SK-N-SH (cell line): ENCODE measurements at regions not wholly inside any gene's neighbourhood (a gene's known extent, or its start where the extent isn't known, plus 50 kb on each side); places are given as distances from the start of the nearest gene placed in this dataset.

Experiments used
- CTCF ChIA-PET: fragments of 300-600, 350-600 bp; formaldehyde crosslinking; extraction: SDS; loops from one replicate; lab custom pipeline; 2021; lab: Yijun Ruan, JAX
- POLR2A ChIA-PET: fragments of 350-600 bp; sonication (Branson Sonifier 250); formaldehyde crosslinking; extraction: SDS; loops from one replicate; lab custom pipeline; 2020; ENCODE audit warnings: antibody characterized with exemption, inconsistent platforms; lab: Yijun Ruan, JAX
- DNase-seq: peaks from one replicate; pipeline ENCODE4 v3.0.0; 2012
- H2AFZ ChIP-seq: fragments of 200-600 bp; sonication (generic); 2 replicates; pipeline ENCODE4 v1.8.1; 2016; ENCODE audit warnings: antibody characterized with exemption, mild to moderate bottlenecking, low read depth
- H3F3A ChIP-seq: fragments of 200-600 bp; sonication (generic); replicated peaks from 2 replicates; pipeline ENCODE3; 2016; ENCODE audit warnings: antibody characterized with exemption, mild to moderate bottlenecking; ENCODE audit not compliant: insufficient read depth
- H3K27ac ChIP-seq, 2 experiments: fragments of 200-500 bp in 1 of 2; fragments of 200-600 bp in 1 of 2; sonication (Bioruptor generic) in 1 of 2; sonication (generic), shearing (Covaris generic) in 1 of 2; 2 replicates each; pipeline versions ENCODE4 v1.5.1 to v1.6.1; 2014 to 2016; ENCODE audit warnings: low read depth in 2 of 2, inconsistent platforms in 1 of 2, low read length in 1 of 2, mild to moderate bottlenecking in 1 of 2, mixed read lengths in 1 of 2
- H3K27me3 ChIP-seq: fragments of 200-600 bp; sonication (generic), shearing (Covaris generic); 2 replicates; pipeline ENCODE4 v1.6.1; 2016; ENCODE audit warnings: mixed run types; ENCODE audit not compliant: insufficient read depth
- H3K36me3 ChIP-seq, 2 experiments: fragments of 200-500 bp in 1 of 2; fragments of 200-600 bp in 1 of 2; sonication (Bioruptor generic) in 1 of 2; sonication (generic) in 1 of 2; replicated peaks in 1 of 2; 2 replicates each; pipeline versions ENCODE3 to v1.5.1; 2014 to 2016; ENCODE audit warnings: low read length in 1 of 2, mild to moderate bottlenecking in 1 of 2; ENCODE audit not compliant: insufficient read depth in 2 of 2, control insufficient read depth in 1 of 2
- H3K4me1 ChIP-seq, 2 experiments: fragments of 200-500 bp in 1 of 2; fragments of 200-600 bp in 1 of 2; sonication (Bioruptor generic) in 1 of 2; sonication (generic), shearing (Covaris generic) in 1 of 2; 2 replicates each; pipeline versions ENCODE4 v1.5.1 to v1.6.1; 2014 to 2016; ENCODE audit warnings: low read depth in 1 of 2, low read length in 1 of 2, mixed run types in 1 of 2; ENCODE audit not compliant: insufficient read depth in 2 of 2, control insufficient read depth in 1 of 2
- H3K4me2 ChIP-seq: fragments of 200-600 bp; sonication (generic), shearing (Covaris generic); 2 replicates; pipeline ENCODE4 v1.6.1; 2017; ENCODE audit warnings: mixed run types
- H3K4me3 ChIP-seq, 2 experiments: fragments of 200-500 bp in 1 of 2; fragments of 200-600 bp in 1 of 2; sonication (Bioruptor generic) in 1 of 2; sonication (generic), shearing (Covaris generic) in 1 of 2; 2 replicates each; pipeline versions ENCODE4 v1.5.1 to v1.8.1; 2014 to 2016; ENCODE audit warnings: low read depth in 2 of 2, inconsistent platforms in 1 of 2, low read length in 1 of 2, mild to moderate bottlenecking in 1 of 2, mixed read lengths in 1 of 2, moderate library complexity in 1 of 2
- H3K79me2 ChIP-seq: fragments of 200-600 bp; sonication (generic); 2 replicates; pipeline ENCODE4 v1.8.1; 2017; ENCODE audit warnings: mild to moderate bottlenecking; ENCODE audit not compliant: insufficient read depth
- H3K9ac ChIP-seq: fragments of 200-600 bp; sonication (generic); 2 replicates; pipeline ENCODE4 v1.6.1; 2017; ENCODE audit warnings: mixed run types
- H3K9me2 ChIP-seq: fragments of 200-600 bp; sonication (generic); 2 replicates; pipeline ENCODE4 v1.6.1; 2017; ENCODE audit warnings: mixed run types
- H3K9me3 ChIP-seq: fragments of 200-600 bp; sonication (generic); 2 replicates; pipeline ENCODE4 v1.6.1; 2017; ENCODE audit warnings: mixed run types, mild to moderate bottlenecking, moderate library complexity
- H4K20me1 ChIP-seq: fragments of 200-600 bp; sonication (generic); 2 replicates; pipeline ENCODE4 v1.6.1; 2017; ENCODE audit warnings: mild to moderate bottlenecking, mixed run types; ENCODE audit not compliant: insufficient read depth
- FOSL2 ChIP-seq: IDR thresholded peaks from 2 replicates; pipeline ENCODE4 v1.4.0; 2012; ENCODE audit warnings: low read depth, mild to moderate bottlenecking, moderate library complexity, borderline replicate concordance
- FOXJ3 ChIP-seq: sonication (generic); formaldehyde crosslinking; IDR thresholded peaks from 2 replicates; pipeline ENCODE4 v1.5.1; 2020; ENCODE audit warnings: mild to moderate bottlenecking, missing genetic modification reagents
- NFIC ChIP-seq: IDR thresholded peaks from 2 replicates; pipeline ENCODE4 v1.4.0; 2012; ENCODE audit warnings: borderline replicate concordance
- RXRA ChIP-seq: IDR thresholded peaks from 2 replicates; pipeline ENCODE4 v1.4.0; 2012; ENCODE audit warnings: low read depth, mild to moderate bottlenecking, borderline replicate concordance
- SIN3A ChIP-seq: IDR thresholded peaks from 2 replicates; pipeline ENCODE4 v1.6.1; 2012; ENCODE audit warnings: low read depth, mild to moderate bottlenecking, low read length, moderate library complexity, borderline replicate concordance
- WGBS: methylation state at CpG from one replicate; pipeline ENCODE4 v1.1.6; 2017; ENCODE audit warnings: low lambda C conversion rate; 5-methylcytosine and 5-hydroxymethylcytosine counted together
- TF ChIP-seq, protein P1 (sequence below): IDR thresholded peaks from 2 replicates; pipeline ENCODE4; 2012
- TF ChIP-seq, protein P2 (sequence below): IDR thresholded peaks from 2 replicates; pipeline ENCODE4 v1.4.0; 2012; ENCODE audit warnings: low read depth
- TF ChIP-seq, protein P3 (sequence below): IDR thresholded peaks from 2 replicates; pipeline ENCODE4 v1.6.1; 2012; ENCODE audit warnings: mild to moderate bottlenecking, low read depth, low read length, moderate library complexity
- TF ChIP-seq, protein P4 (sequence below): IDR thresholded peaks from 2 replicates; pipeline ENCODE4 v1.4.0; 2012; ENCODE audit warnings: low read depth, borderline replicate concordance

DNA sequence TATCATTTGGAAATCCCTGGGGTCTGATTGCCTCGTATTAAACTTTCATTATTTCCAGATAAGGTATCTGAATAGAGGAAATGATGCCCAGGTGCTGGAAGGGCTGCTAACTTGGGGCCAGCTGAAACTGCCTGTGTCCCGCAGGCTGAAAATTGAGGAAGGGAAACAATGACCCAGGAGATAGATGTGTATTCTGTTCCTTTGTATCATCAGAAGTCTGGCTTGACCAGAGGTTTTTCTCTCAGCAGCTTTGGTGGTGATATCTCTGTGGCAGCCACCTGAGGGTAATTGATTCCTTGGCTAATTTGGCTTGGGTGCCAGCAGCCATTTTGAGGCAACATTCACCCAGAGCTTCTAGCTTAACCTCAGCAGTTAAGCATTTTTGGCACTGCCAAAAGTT lies 90.0 kb upstream of the STT3B start:
- no peak overlapping the region for H3K4me3 ChIP-seq
- H3K27me3 ChIP-seq: no peaks in the 10 kb centered on the region
- H3K27ac ChIP-seq: no peak overlapping the region
- no peaks in the 10 kb centered on the region for H3K36me3 ChIP-seq
- H2AFZ ChIP-seq: no peak overlapping the region
- H3K9ac ChIP-seq: no peak overlapping the region
- no peak for TF ChIP-seq SIN3A
- TF ChIP-seq, protein P1, sequence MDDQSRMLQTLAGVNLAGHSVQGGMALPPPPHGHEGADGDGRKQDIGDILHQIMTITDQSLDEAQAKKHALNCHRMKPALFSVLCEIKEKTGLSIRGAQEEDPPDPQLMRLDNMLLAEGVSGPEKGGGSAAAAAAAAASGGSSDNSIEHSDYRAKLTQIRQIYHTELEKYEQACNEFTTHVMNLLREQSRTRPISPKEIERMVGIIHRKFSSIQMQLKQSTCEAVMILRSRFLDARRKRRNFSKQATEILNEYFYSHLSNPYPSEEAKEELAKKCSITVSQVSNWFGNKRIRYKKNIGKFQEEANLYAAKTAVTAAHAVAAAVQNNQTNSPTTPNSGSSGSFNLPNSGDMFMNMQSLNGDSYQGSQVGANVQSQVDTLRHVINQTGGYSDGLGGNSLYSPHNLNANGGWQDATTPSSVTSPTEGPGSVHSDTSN: no peak
- TF ChIP-seq, protein P2, sequence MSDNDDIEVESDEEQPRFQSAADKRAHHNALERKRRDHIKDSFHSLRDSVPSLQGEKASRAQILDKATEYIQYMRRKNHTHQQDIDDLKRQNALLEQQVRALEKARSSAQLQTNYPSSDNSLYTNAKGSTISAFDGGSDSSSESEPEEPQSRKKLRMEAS: no peak
- TF ChIP-seq RXRA: no peak
- TF ChIP-seq FOSL2: no peak
- no peak for TF ChIP-seq NFIC
- TF ChIP-seq, protein P3, sequence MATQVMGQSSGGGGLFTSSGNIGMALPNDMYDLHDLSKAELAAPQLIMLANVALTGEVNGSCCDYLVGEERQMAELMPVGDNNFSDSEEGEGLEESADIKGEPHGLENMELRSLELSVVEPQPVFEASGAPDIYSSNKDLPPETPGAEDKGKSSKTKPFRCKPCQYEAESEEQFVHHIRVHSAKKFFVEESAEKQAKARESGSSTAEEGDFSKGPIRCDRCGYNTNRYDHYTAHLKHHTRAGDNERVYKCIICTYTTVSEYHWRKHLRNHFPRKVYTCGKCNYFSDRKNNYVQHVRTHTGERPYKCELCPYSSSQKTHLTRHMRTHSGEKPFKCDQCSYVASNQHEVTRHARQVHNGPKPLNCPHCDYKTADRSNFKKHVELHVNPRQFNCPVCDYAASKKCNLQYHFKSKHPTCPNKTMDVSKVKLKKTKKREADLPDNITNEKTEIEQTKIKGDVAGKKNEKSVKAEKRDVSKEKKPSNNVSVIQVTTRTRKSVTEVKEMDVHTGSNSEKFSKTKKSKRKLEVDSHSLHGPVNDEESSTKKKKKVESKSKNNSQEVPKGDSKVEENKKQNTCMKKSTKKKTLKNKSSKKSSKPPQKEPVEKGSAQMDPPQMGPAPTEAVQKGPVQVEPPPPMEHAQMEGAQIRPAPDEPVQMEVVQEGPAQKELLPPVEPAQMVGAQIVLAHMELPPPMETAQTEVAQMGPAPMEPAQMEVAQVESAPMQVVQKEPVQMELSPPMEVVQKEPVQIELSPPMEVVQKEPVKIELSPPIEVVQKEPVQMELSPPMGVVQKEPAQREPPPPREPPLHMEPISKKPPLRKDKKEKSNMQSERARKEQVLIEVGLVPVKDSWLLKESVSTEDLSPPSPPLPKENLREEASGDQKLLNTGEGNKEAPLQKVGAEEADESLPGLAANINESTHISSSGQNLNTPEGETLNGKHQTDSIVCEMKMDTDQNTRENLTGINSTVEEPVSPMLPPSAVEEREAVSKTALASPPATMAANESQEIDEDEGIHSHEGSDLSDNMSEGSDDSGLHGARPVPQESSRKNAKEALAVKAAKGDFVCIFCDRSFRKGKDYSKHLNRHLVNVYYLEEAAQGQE: no peak
- 0 out of 2 replicates have a peak, but pooled peaks have one; percentile 29 for TF ChIP-seq FOXJ3 (CRISPR knock-in tag)
- TF ChIP-seq, protein P4, sequence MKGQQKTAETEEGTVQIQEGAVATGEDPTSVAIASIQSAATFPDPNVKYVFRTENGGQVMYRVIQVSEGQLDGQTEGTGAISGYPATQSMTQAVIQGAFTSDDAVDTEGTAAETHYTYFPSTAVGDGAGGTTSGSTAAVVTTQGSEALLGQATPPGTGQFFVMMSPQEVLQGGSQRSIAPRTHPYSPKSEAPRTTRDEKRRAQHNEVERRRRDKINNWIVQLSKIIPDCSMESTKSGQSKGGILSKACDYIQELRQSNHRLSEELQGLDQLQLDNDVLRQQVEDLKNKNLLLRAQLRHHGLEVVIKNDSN: no peak
- H3F3A ChIP-seq: no peaks in the 10 kb centered on the region
- DNase-seq: no peak
- H3K79me2 ChIP-seq: no peaks in the 10 kb centered on the region
- H3K9me3 ChIP-seq: no peaks in the 10 kb centered on the region
- H3K4me1 ChIP-seq: peaks cover 0 to 7% of the 10 kb centered on the region in 2 experiments; a peak in 1 of 4 replicates
- CTCF ChIA-PET: interaction anchor here (0.8 kb wide), 1 partner anchor 27 kb away, joined by 3 read pairs; no protein-coding TSS in a partner anchor
- H3K4me2 ChIP-seq: no peak overlapping the region
- POLR2A ChIA-PET: no interaction called here
- 36% methylated on average over 2 of the region's 2 CpGs for WGBS
- H3K9me2 ChIP-seq: no peaks in the 10 kb centered on the region
- no peaks in the 10 kb centered on the region for H4K20me1 ChIP-seq
